ENCODE measurements at regions not wholly inside any gene's neighbourhood (a gene's known extent, or its start where the extent isn't known, plus 50 kb on each side); places are given as distances from the start of the nearest gene placed in this dataset.
A peak's percentile ranks its signal among the peaks of the same experiment; 100 is the strongest.

GRCh38 chr5:159410480-159410879 lies 80.2 kb upstream of the IL12B start:
- Histone ChIP-seq H3K9me3 (no peaks in the 10 kb centered on the region), H3K4me1 (peaks cover 6 to 24% (median 14%) of the 10 kb centered on the region in 6 donors), H3K4me3 (no peak overlapping the region), H3K27me3 (replicated peaks in 1 of 7) (no peaks in the 10 kb centered on the region), H3K36me3 (no peaks in the 10 kb centered on the region), H3K27ac (no peak overlapping the region)
- WGBS, 5 donors = 66 to 95% (median 88%) methylated on average over 2 of the region's 2 CpGs
- intact Hi-C loops (cut with DNase I; ENCODE audit: low total_unique reads) = no loop called here
- TF ChIP-seq CTCF (IDR thresholded peaks at IDR 0.05 in 8 of 11, conservative IDR thresholded peaks at IDR 0.05 in 3 of 11) (no peak), POLR2AphosphoS5 (IDR thresholded peaks at IDR 0.05) (no peak), POLR2A (IDR thresholded peaks at IDR 0.05) (no peak)
- no peak for DNase-seq

- 73 to 86% (median 75%) methylated on average over 6 of the region's 6 CpGs for WGBS, 5 donors
These were observed 80.8 kb upstream of the IL12B start for GRCh38 chr5:159411115-159411514.

GRCh38 chr5:159412284-159413046 lies 82.2 kb upstream of the IL12B start:
- Histone ChIP-seq H3K9me3 (no peaks in the 10 kb centered on the region), H3K4me3 (no peak overlapping the region), H3K27me3 (replicated peaks in 1 of 7) (no peaks in the 10 kb centered on the region), H3K36me3 (no peaks in the 10 kb centered on the region), H3K4me1 (peaks cover 6 to 19% (median 14%) of the 10 kb centered on the region in 6 donors), H3K27ac (peak overlapping the region in 2 of 8 donors; percentile 16 to 34)
- WGBS, 5 donors = 8 to 16% (median 11%) methylated on average over 6 of the region's 6 CpGs
- intact Hi-C loops (cut with DNase I; ENCODE audit: low total_unique reads) = no loop called here
- peak; percentile 78 for DNase-seq
- TF ChIP-seq POLR2A (IDR thresholded peaks at IDR 0.05) (no peak), POLR2AphosphoS5 (IDR thresholded peaks at IDR 0.05) (peak in 1 of 3 donors; percentile 29)

More at GRCh38 chr5:159411115-159411514, 80.8 kb upstream of the IL12B start:
- Histone ChIP-seq H3K27me3 (replicated peaks in 1 of 7) (no peaks in the 10 kb centered on the region), H3K9me3 (no peaks in the 10 kb centered on the region), H3K4me1 (peaks cover 6 to 19% (median 14%) of the 10 kb centered on the region in 6 donors), H3K36me3 (no peaks in the 10 kb centered on the region), H3K4me3 (no peak overlapping the region), H3K27ac (no peak overlapping the region)
- no peak for TF ChIP-seq CTCF (IDR thresholded peaks at IDR 0.05 in 8 of 11, conservative IDR thresholded peaks at IDR 0.05 in 3 of 11)
- TF ChIP-seq POLR2AphosphoS5 (IDR thresholded peaks at IDR 0.05) = no peak
- TF ChIP-seq POLR2A (IDR thresholded peaks at IDR 0.05) = no peak
- intact Hi-C loops (cut with DNase I; ENCODE audit: low total_unique reads) = no loop called here
- no peak for DNase-seq

- H3K36me3 ChIP-seq = no peaks in the 10 kb centered on the region
- H3K4me1 ChIP-seq = peaks cover 6 to 19% (median 14%) of the 10 kb centered on the region in 6 donors
- H3K27ac ChIP-seq = no peak overlapping the region
- peak overlapping the region in 1 of 8 donors; percentile 24 for H3K4me3 ChIP-seq
- H3K27me3 ChIP-seq (replicated peaks in 1 of 7) = no peaks in the 10 kb centered on the region
- intact Hi-C loops (cut with DNase I; ENCODE audit: low total_unique reads) = no loop called here
- TF ChIP-seq POLR2AphosphoS5 (IDR thresholded peaks at IDR 0.05) = no peak
- TF ChIP-seq CTCF (IDR thresholded peaks at IDR 0.05 in 8 of 11, conservative IDR thresholded peaks at IDR 0.05 in 3 of 11) = no peak
- TF ChIP-seq POLR2A (IDR thresholded peaks at IDR 0.05) = no peak
- WGBS, 5 donors = 66 to 82% (median 79%) methylated on average over 2 of the region's 2 CpGs
- no peaks in the 10 kb centered on the region for H3K9me3 ChIP-seq
- DNase-seq = no peak
These were observed 83.7 kb upstream of the IL12B start for GRCh38 chr5:159414021-159414420.
